ENCODE measurements at regions not wholly inside any gene's neighbourhood (a gene's known extent, or its start where the extent isn't known, plus 50 kb on each side); places are given as distances from the start of the nearest gene placed in this dataset.

DNA sequence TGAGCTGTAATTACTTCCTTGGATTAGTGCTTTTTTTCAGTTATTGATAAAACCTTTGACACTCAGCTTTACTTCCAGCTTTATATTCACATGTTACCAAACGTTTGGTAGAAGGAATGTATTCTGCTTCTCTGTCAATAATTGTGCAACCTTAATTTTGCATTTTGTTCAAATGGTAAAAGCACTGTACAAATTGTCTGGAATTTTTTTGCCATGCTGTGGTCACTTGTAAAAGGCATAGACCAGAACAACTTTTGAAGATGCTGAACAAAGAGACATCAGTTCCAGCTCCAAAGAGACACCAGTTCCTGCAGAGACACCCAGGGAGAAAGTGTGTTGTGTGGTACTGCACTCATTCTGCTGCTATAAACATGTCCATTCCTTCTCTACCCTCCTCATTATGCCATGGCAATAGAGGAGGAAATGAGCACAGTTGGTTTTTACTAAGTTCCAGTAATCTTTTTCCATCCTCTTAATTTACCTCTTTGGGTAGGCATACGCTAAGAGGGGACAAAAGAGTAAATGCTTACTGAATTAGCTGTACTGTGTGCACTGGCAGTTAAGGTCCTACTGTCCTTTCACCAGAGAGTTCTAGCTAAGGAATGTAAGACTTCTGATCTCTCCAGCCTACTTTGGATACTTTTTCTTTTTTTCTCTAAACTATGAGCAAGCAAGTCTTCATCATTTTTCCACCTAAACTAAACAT is 387.4 kb downstream of the FGF10 start:
- H3K4me2 ChIP-seq (ENCODE audit: control insufficient read depth, extremely low read depth, insufficient read depth, low read depth, low read length) = no peak overlapping the region
- no peak for DNase-seq (ENCODE audit: low read depth, low spot score)
- H2AFZ ChIP-seq (ENCODE audit: control insufficient read depth, low read length) = no peak overlapping the region
- TF ChIP-seq, protein P1, sequence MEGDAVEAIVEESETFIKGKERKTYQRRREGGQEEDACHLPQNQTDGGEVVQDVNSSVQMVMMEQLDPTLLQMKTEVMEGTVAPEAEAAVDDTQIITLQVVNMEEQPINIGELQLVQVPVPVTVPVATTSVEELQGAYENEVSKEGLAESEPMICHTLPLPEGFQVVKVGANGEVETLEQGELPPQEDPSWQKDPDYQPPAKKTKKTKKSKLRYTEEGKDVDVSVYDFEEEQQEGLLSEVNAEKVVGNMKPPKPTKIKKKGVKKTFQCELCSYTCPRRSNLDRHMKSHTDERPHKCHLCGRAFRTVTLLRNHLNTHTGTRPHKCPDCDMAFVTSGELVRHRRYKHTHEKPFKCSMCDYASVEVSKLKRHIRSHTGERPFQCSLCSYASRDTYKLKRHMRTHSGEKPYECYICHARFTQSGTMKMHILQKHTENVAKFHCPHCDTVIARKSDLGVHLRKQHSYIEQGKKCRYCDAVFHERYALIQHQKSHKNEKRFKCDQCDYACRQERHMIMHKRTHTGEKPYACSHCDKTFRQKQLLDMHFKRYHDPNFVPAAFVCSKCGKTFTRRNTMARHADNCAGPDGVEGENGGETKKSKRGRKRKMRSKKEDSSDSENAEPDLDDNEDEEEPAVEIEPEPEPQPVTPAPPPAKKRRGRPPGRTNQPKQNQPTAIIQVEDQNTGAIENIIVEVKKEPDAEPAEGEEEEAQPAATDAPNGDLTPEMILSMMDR (optimal IDR thresholded peaks at IDR 0.05 in 1 of 3, IDR thresholded peaks at IDR 0.05 in 1 of 3, conservative IDR thresholded peaks at IDR 0.05 in 1 of 3; ENCODE audit: extremely low read depth in 1 of 3, insufficient read depth in 2 of 3, low read length in 3 of 3) = no peak
- no peak for TF ChIP-seq EZH2 (IDR thresholded peaks at IDR 0.05; ENCODE audit: low read length)
- H3K4me3 ChIP-seq (ENCODE audit: control insufficient read depth in 2 of 3, extremely low read depth in 1 of 3, insufficient read depth in 2 of 3, low read depth in 1 of 3, low read length in 3 of 3) = no peak overlapping the region
- no peaks in the 10 kb centered on the region for H3K79me2 ChIP-seq (ENCODE audit: control insufficient read depth, insufficient read depth, low read length)
- H3K4me1 ChIP-seq (ENCODE audit: control insufficient read depth, extremely low read depth, insufficient read depth, low read length) = no peaks in the 10 kb centered on the region
- no peaks in the 10 kb centered on the region for H4K20me1 ChIP-seq (ENCODE audit: control insufficient read depth, extremely low read depth, insufficient read depth, low read length)
- no peaks in the 10 kb centered on the region for H3K9me1 ChIP-seq (ENCODE audit: control insufficient read depth, extremely low read depth, insufficient read depth, low read length)
- no peaks in the 10 kb centered on the region for H3K27me3 ChIP-seq (ENCODE audit: control insufficient read depth, extremely low read depth, insufficient read depth, low read length)
- dilution Hi-C loops (cut with MboI; ENCODE audit: extremely low pct_ligation_motif_present, low sequenced_read_pairs) = no loop called here
- H3K9ac ChIP-seq (ENCODE audit: control insufficient read depth, extremely low read depth, insufficient read depth, low read length) = no peak overlapping the region
- no peaks in the 10 kb centered on the region for H3K9me3 ChIP-seq (ENCODE audit: control insufficient read depth, low read depth, low read length)
- H3K27ac ChIP-seq (ENCODE audit: control insufficient read depth, insufficient read depth, low read length) = no peak overlapping the region
- no peaks in the 10 kb centered on the region for H3K36me3 ChIP-seq (ENCODE audit: control insufficient read depth in 2 of 2, extremely low read depth in 1 of 2, insufficient read depth in 2 of 2, low read length in 2 of 2)
- FAIRE-seq = no peak

DNA sequence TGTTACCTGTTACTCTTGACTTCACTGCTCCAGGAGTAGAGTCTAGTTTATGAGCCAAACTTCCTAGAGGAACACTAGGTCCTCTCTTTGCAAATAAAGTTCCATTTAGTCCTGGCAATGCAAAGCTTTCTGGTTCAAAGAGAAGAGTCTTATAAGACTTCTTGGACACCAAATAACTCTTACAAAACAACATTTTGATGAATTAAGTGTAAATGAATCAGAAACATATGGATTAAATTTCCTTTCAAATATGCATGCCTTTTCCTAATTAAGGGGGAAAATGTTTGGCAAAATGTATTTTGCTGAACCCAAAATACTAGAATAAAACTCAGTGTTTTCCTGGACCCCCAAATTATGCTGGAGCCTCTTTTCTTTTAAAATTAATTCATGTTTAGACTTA is 388.0 kb downstream of the FGF10 start:
- dilution Hi-C loops (cut with MboI; ENCODE audit: extremely low pct_ligation_motif_present, low sequenced_read_pairs) = no loop called here
- no peak for FAIRE-seq
- H3K4me1 ChIP-seq (ENCODE audit: control insufficient read depth, extremely low read depth, insufficient read depth, low read length) = no peaks in the 10 kb centered on the region

More for the DNA sequence above, 388.0 kb downstream of the FGF10 start:
- Histone ChIP-seq H3K9me3 (ENCODE audit: control insufficient read depth, low read depth, low read length) (no peaks in the 10 kb centered on the region), H4K20me1 (ENCODE audit: control insufficient read depth, extremely low read depth, insufficient read depth, low read length) (no peaks in the 10 kb centered on the region), H3K36me3 (ENCODE audit: control insufficient read depth in 2 of 2, extremely low read depth in 1 of 2, insufficient read depth in 2 of 2, low read length in 2 of 2) (no peaks in the 10 kb centered on the region), H3K4me2 (ENCODE audit: control insufficient read depth, extremely low read depth, insufficient read depth, low read depth, low read length) (no peak overlapping the region), H3K79me2 (ENCODE audit: control insufficient read depth, insufficient read depth, low read length) (no peaks in the 10 kb centered on the region), H2AFZ (ENCODE audit: control insufficient read depth, low read length) (no peak overlapping the region), H3K27me3 (ENCODE audit: control insufficient read depth, extremely low read depth, insufficient read depth, low read length) (no peaks in the 10 kb centered on the region), H3K9me1 (ENCODE audit: control insufficient read depth, extremely low read depth, insufficient read depth, low read length) (no peaks in the 10 kb centered on the region), H3K9ac (ENCODE audit: control insufficient read depth, extremely low read depth, insufficient read depth, low read length) (no peak overlapping the region), H3K4me3 (ENCODE audit: control insufficient read depth in 2 of 3, extremely low read depth in 1 of 3, insufficient read depth in 2 of 3, low read depth in 1 of 3, low read length in 3 of 3) (no peak overlapping the region), H3K27ac (ENCODE audit: control insufficient read depth, insufficient read depth, low read length) (no peak overlapping the region)
- DNase-seq (ENCODE audit: low read depth, low spot score) = no peak
- TF ChIP-seq, protein P1 (optimal IDR thresholded peaks at IDR 0.05 in 1 of 3, IDR thresholded peaks at IDR 0.05 in 1 of 3, conservative IDR thresholded peaks at IDR 0.05 in 1 of 3; ENCODE audit: extremely low read depth in 1 of 3, insufficient read depth in 2 of 3, low read length in 3 of 3) = no peak
- TF ChIP-seq EZH2 (IDR thresholded peaks at IDR 0.05; ENCODE audit: low read length) = no peak
